ENCODE measurements at regions not wholly inside any gene's neighbourhood (a gene's known extent, or its start where the extent isn't known, plus 50 kb on each side); places are given as distances from the start of the nearest gene placed in this dataset.

DNA sequence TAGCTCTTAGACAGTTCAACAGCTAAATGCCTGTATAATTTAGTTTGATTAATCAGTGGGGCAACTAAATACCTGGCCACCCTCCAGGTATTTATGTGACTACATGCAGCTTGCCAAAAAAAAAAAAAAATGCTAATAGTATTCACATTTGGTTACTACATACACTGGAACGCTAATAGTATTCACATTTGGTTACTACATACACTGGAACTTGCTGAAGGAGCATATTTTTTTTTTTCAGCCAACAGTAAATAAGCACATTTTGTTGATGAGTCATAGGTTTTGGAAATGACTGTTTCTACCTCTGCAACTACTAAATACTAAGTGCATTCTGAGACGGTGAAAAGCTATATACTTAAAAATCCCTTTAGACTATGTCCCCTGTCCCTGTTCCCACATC is 1172.3 kb downstream of the LRFN5 start:
- WGBS, 3 donors: 74 to 86% (median 84%) methylated on average over 2 of the region's 2 CpGs

GRCh38 chr14:42750771-42751170 is 1144.1 kb downstream of the LRFN5 start:
- DNase-seq (no peak), FAIRE-seq (no peak)
- Histone ChIP-seq H3K27ac (ENCODE audit: low read depth in 1 of 3, low read length in 2 of 3) (no peak overlapping the region), H3K4me1 (ENCODE audit: control insufficient read depth in 3 of 3, insufficient read depth in 2 of 3, low read depth in 1 of 3, low read length in 2 of 3) (no peaks in the 10 kb centered on the region), H3K27me3 (ENCODE audit: control insufficient read depth in 3 of 3, insufficient read depth in 3 of 3, low read length in 3 of 3) (no peaks in the 10 kb centered on the region), H3K9me3 (ENCODE audit: control insufficient read depth in 2 of 2, insufficient read depth in 1 of 2, low read depth in 1 of 2, low read length in 1 of 2) (no peaks in the 10 kb centered on the region), H3K4me3 (ENCODE audit: low read depth in 1 of 3, low read length in 3 of 3) (no peak overlapping the region), H3K36me3 (ENCODE audit: control insufficient read depth in 3 of 3, insufficient read depth in 2 of 3, low read depth in 1 of 3, low read length in 3 of 3) (no peaks in the 10 kb centered on the region)

More for the DNA sequence above, 1172.3 kb downstream of the LRFN5 start:
- H3K36me3 ChIP-seq (ENCODE audit: control insufficient read depth in 3 of 3, insufficient read depth in 2 of 3, low read depth in 1 of 3, low read length in 3 of 3): no peaks in the 10 kb centered on the region
- peaks cover 0 to 2% of the 10 kb centered on the region in 2 donors for H3K9me3 ChIP-seq (ENCODE audit: control insufficient read depth in 2 of 2, insufficient read depth in 1 of 2, low read depth in 1 of 2, low read length in 1 of 2)
- no peaks in the 10 kb centered on the region for H3K27me3 ChIP-seq (ENCODE audit: control insufficient read depth in 3 of 3, insufficient read depth in 3 of 3, low read length in 3 of 3)
- FAIRE-seq: no peak
- H3K4me3 ChIP-seq (ENCODE audit: low read depth in 1 of 3, low read length in 3 of 3): no peak overlapping the region
- H3K27ac ChIP-seq (ENCODE audit: low read depth in 1 of 3, low read length in 2 of 3): no peak overlapping the region
- no peak for DNase-seq
- H3K4me1 ChIP-seq (ENCODE audit: control insufficient read depth in 3 of 3, insufficient read depth in 2 of 3, low read depth in 1 of 3, low read length in 2 of 3): no peaks in the 10 kb centered on the region

DNA sequence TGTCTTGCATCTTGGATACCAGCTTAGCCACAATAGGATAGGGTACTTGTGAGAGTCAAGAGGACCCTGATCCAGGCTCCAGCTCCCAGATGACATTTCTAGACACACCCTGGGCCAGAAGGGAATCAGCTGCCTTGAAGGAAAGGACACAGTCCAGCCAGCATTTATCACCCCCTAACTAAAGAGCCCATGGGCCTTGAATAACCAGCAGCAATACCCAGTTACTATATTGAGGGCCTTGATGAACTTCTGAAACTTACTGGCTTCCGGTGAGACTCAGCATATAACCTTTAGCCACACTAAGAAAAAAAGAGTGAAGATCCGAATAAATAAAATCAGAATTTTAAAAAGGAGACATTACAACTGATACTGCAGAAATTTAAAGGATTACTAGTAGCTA is 1135.4 kb downstream of the LRFN5 start:
- Histone ChIP-seq H3K27me3 (ENCODE audit: control insufficient read depth in 3 of 3, insufficient read depth in 3 of 3, low read length in 3 of 3) (no peaks in the 10 kb centered on the region), H3K4me1 (ENCODE audit: control insufficient read depth in 3 of 3, insufficient read depth in 2 of 3, low read depth in 1 of 3, low read length in 2 of 3) (no peaks in the 10 kb centered on the region), H3K9me3 (ENCODE audit: control insufficient read depth in 2 of 2, insufficient read depth in 1 of 2, low read depth in 1 of 2, low read length in 1 of 2) (peaks cover 0 to 3% of the 10 kb centered on the region in 2 donors), H3K27ac (ENCODE audit: low read depth in 1 of 3, low read length in 2 of 3) (no peak overlapping the region), H3K36me3 (ENCODE audit: control insufficient read depth in 3 of 3, insufficient read depth in 2 of 3, low read depth in 1 of 3, low read length in 3 of 3) (no peaks in the 10 kb centered on the region), H3K4me3 (ENCODE audit: low read depth in 1 of 3, low read length in 3 of 3) (no peak overlapping the region)
- FAIRE-seq (no peak), DNase-seq (no peak)
- 68 to 85% (median 79%) methylated on average over 2 of the region's 2 CpGs for WGBS, 3 donors

- DNase-seq: no peak
- 29 to 78% (median 42%) methylated on average over 1 of the region's 1 CpG for WGBS, 3 donors
- Histone ChIP-seq H3K27me3 (ENCODE audit: control insufficient read depth in 3 of 3, insufficient read depth in 3 of 3, low read length in 3 of 3) (no peaks in the 10 kb centered on the region), H3K4me1 (ENCODE audit: control insufficient read depth in 3 of 3, insufficient read depth in 2 of 3, low read depth in 1 of 3, low read length in 2 of 3) (no peaks in the 10 kb centered on the region), H3K36me3 (ENCODE audit: control insufficient read depth in 3 of 3, insufficient read depth in 2 of 3, low read depth in 1 of 3, low read length in 3 of 3) (no peaks in the 10 kb centered on the region), H3K27ac (ENCODE audit: low read depth in 1 of 3, low read length in 2 of 3) (no peak overlapping the region), H3K4me3 (ENCODE audit: low read depth in 1 of 3, low read length in 3 of 3) (no peak overlapping the region), H3K9me3 (ENCODE audit: control insufficient read depth in 2 of 2, insufficient read depth in 1 of 2, low read depth in 1 of 2, low read length in 1 of 2) (peaks cover 0 to 1% of the 10 kb centered on the region in 2 donors)
- no peak for FAIRE-seq
Observed at GRCh38 chr14:42736408-42736807, 1129.7 kb downstream of the LRFN5 start.

DNA sequence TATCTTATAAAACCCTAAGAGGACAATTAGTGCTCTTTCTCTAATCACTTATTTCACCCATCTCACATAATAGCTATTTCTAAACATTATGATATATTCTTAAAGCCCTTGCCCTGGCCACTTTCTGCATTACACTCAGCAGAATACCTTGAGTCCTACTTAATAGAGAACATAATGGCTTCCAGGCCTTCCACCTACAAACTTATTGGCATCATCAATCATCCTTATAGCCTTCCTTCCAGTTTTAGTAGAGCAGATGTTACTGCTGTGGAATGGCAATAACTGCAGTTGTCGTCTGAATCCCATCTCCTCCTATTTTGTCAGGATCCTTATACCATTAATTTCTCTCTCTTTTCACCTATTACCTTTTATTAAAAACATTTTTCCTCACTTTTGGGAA is 1127.4 kb downstream of the LRFN5 start:
- 64 to 71% (median 68%) methylated on average over 1 of the region's 1 CpG for WGBS, 3 donors
- FAIRE-seq: no peak

DNA sequence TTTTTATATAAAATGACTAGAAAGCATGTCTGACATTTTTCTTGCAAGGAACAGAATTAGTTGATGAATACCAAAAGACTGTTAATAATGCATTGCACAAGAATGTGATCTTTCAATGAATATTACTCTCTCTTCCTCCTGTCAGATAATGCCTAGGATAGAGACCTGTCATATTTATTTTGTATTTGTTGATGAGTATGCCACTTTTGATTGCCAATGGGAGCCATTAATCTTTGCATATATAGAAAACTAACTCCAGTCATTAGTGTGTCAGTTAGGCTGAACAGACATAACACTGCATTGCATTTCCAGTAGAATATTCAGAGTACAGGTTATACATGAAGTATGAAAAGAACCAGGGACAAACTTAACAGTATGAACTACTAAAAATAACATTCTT is 1125.3 kb downstream of the LRFN5 start:
- Histone ChIP-seq H3K4me1 (ENCODE audit: control insufficient read depth in 3 of 3, insufficient read depth in 2 of 3, low read depth in 1 of 3, low read length in 2 of 3) (no peaks in the 10 kb centered on the region), H3K36me3 (ENCODE audit: control insufficient read depth in 3 of 3, insufficient read depth in 2 of 3, low read depth in 1 of 3, low read length in 3 of 3) (no peaks in the 10 kb centered on the region), H3K27me3 (ENCODE audit: control insufficient read depth in 3 of 3, insufficient read depth in 3 of 3, low read length in 3 of 3) (no peaks in the 10 kb centered on the region), H3K27ac (ENCODE audit: low read depth in 1 of 3, low read length in 2 of 3) (no peak overlapping the region), H3K4me3 (ENCODE audit: low read depth in 1 of 3, low read length in 3 of 3) (no peak overlapping the region), H3K9me3 (ENCODE audit: control insufficient read depth in 2 of 2, insufficient read depth in 1 of 2, low read depth in 1 of 2, low read length in 1 of 2) (peaks cover 0 to 1% of the 10 kb centered on the region in 2 donors)
- FAIRE-seq: no peak
- DNase-seq: no peak

More for the DNA sequence above, 1127.4 kb downstream of the LRFN5 start:
- no peak for DNase-seq
- Histone ChIP-seq H3K36me3 (ENCODE audit: control insufficient read depth in 3 of 3, insufficient read depth in 2 of 3, low read depth in 1 of 3, low read length in 3 of 3) (no peaks in the 10 kb centered on the region), H3K27me3 (ENCODE audit: control insufficient read depth in 3 of 3, insufficient read depth in 3 of 3, low read length in 3 of 3) (no peaks in the 10 kb centered on the region), H3K9me3 (ENCODE audit: control insufficient read depth in 2 of 2, insufficient read depth in 1 of 2, low read depth in 1 of 2, low read length in 1 of 2) (peaks cover 0 to 1% of the 10 kb centered on the region in 2 donors), H3K4me1 (ENCODE audit: control insufficient read depth in 3 of 3, insufficient read depth in 2 of 3, low read depth in 1 of 3, low read length in 2 of 3) (no peaks in the 10 kb centered on the region), H3K27ac (ENCODE audit: low read depth in 1 of 3, low read length in 2 of 3) (no peak overlapping the region), H3K4me3 (ENCODE audit: low read depth in 1 of 3, low read length in 3 of 3) (no peak overlapping the region)

GRCh38 chr14:42731480-42731879 is 1124.8 kb downstream of the LRFN5 start:
- WGBS, 3 donors: 84 to 92% (median 89%) methylated on average over 2 of the region's 2 CpGs

DNA sequence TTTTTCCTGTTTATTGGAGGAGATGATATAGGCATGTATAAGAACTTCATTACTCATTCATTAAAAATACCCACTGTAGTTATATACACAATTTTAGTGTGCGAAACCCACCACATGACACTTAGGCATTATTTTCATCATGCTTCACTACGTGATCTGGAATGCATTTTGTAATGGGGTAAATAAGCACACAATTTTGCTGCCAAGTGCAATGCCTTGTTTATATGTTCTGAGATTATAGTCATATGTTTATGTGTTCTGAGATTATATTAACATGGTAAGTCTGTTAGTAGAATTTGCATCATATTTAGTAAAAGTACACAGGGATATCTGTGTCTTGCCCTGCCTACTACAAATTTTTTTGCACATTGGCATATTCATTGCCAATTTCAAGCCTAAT is 1123.0 kb downstream of the LRFN5 start:
- H3K4me3 ChIP-seq (ENCODE audit: low read depth in 1 of 3, low read length in 3 of 3): no peak overlapping the region
- no peaks in the 10 kb centered on the region for H3K4me1 ChIP-seq (ENCODE audit: control insufficient read depth in 3 of 3, insufficient read depth in 2 of 3, low read depth in 1 of 3, low read length in 2 of 3)
- DNase-seq: no peak
- FAIRE-seq: no peak
- no peaks in the 10 kb centered on the region for H3K9me3 ChIP-seq (ENCODE audit: control insufficient read depth in 2 of 2, insufficient read depth in 1 of 2, low read depth in 1 of 2, low read length in 1 of 2)
- H3K27me3 ChIP-seq (ENCODE audit: control insufficient read depth in 3 of 3, insufficient read depth in 3 of 3, low read length in 3 of 3): no peaks in the 10 kb centered on the region
- WGBS, 3 donors: 71 to 93% (median 89%) methylated on average over 2 of the region's 2 CpGs
- no peak overlapping the region for H3K27ac ChIP-seq (ENCODE audit: low read depth in 1 of 3, low read length in 2 of 3)
- no peaks in the 10 kb centered on the region for H3K36me3 ChIP-seq (ENCODE audit: control insufficient read depth in 3 of 3, insufficient read depth in 2 of 3, low read depth in 1 of 3, low read length in 3 of 3)

More at GRCh38 chr14:42731480-42731879, 1124.8 kb downstream of the LRFN5 start:
- FAIRE-seq (no peak), DNase-seq (no peak)
- H3K36me3 ChIP-seq (ENCODE audit: control insufficient read depth in 3 of 3, insufficient read depth in 2 of 3, low read depth in 1 of 3, low read length in 3 of 3): no peaks in the 10 kb centered on the region
- no peak overlapping the region for H3K27ac ChIP-seq (ENCODE audit: low read depth in 1 of 3, low read length in 2 of 3)
- H3K9me3 ChIP-seq (ENCODE audit: control insufficient read depth in 2 of 2, insufficient read depth in 1 of 2, low read depth in 1 of 2, low read length in 1 of 2): peaks cover 0 to 1% of the 10 kb centered on the region in 2 donors
- no peak overlapping the region for H3K4me3 ChIP-seq (ENCODE audit: low read depth in 1 of 3, low read length in 3 of 3)
- H3K4me1 ChIP-seq (ENCODE audit: control insufficient read depth in 3 of 3, insufficient read depth in 2 of 3, low read depth in 1 of 3, low read length in 2 of 3): no peaks in the 10 kb centered on the region
- no peaks in the 10 kb centered on the region for H3K27me3 ChIP-seq (ENCODE audit: control insufficient read depth in 3 of 3, insufficient read depth in 3 of 3, low read length in 3 of 3)

GRCh38 chr14:42719391-42719790 is 1112.7 kb downstream of the LRFN5 start:
- Histone ChIP-seq H3K4me1 (ENCODE audit: control insufficient read depth in 3 of 3, insufficient read depth in 2 of 3, low read depth in 1 of 3, low read length in 2 of 3) (no peaks in the 10 kb centered on the region), H3K36me3 (ENCODE audit: control insufficient read depth in 3 of 3, insufficient read depth in 2 of 3, low read depth in 1 of 3, low read length in 3 of 3) (no peaks in the 10 kb centered on the region), H3K4me3 (ENCODE audit: low read depth in 1 of 3, low read length in 3 of 3) (no peak overlapping the region), H3K9me3 (ENCODE audit: control insufficient read depth in 2 of 2, insufficient read depth in 1 of 2, low read depth in 1 of 2, low read length in 1 of 2) (no peaks in the 10 kb centered on the region), H3K27me3 (ENCODE audit: control insufficient read depth in 3 of 3, insufficient read depth in 3 of 3, low read length in 3 of 3) (no peaks in the 10 kb centered on the region), H3K27ac (ENCODE audit: low read depth in 1 of 3, low read length in 2 of 3) (no peak overlapping the region)
- WGBS, 3 donors: 57 to 67% (median 63%) methylated on average over 1 of the region's 1 CpG
- no peak for DNase-seq
- no peak for FAIRE-seq

All from small intestine (tissue), 7 donors.